NOMO-1 treated with DMSO at 0.1 percent for 48 hours (cell line): ENCODE measurements at regions not wholly inside any gene's neighbourhood (a gene's known extent, or its start where the extent isn't known, plus 50 kb on each side); places are given as distances from the start of the nearest gene placed in this dataset.
"Not testable (repeated sequence)": the region's sequence is repeated elsewhere in the genome, so short reads cannot be mapped to it uniquely, and the experiment has no call there.

Experiments used
- DNase-seq: peaks from one replicate; lab custom pipeline; 2025; ENCODE audit not compliant: unreplicated experiment; lab: John Stamatoyannopoulos, UW

- DNase-seq, result peak; percentile 86
Observed at GRCh38 chr11:47928426-47928825, 51.9 kb upstream of the PTPRJ start.

GRCh38 chr11:47924184-47924691 lies 56.1 kb upstream of the PTPRJ start:
- DNase-seq, result no peak

GRCh38 chr11:47923667-47924066 lies 56.7 kb upstream of the PTPRJ start:
- no peak for DNase-seq

- not testable (repeated sequence) for DNase-seq
Observed at GRCh38 chr11:47921080-47921555, 59.2 kb upstream of the PTPRJ start.

GRCh38 chr11:47918882-47919495 lies 61.4 kb upstream of the PTPRJ start:
- DNase-seq, result no peak

- DNase-seq, result no peak
Observed at GRCh38 chr11:47918370-47918690, 62.0 kb upstream of the PTPRJ start.

GRCh38 chr11:47917599-47918369 lies 62.6 kb upstream of the PTPRJ start:
- DNase-seq, result peak; percentile 91

GRCh38 chr11:47916361-47916841 lies 64.0 kb upstream of the PTPRJ start:
- no peak for DNase-seq

GRCh38 chr11:47915783-47916182 lies 64.6 kb upstream of the PTPRJ start:
- no peak for DNase-seq

- no peak for DNase-seq
Observed at GRCh38 chr11:47915374-47915773, 65.0 kb upstream of the PTPRJ start.

GRCh38 chr11:47914743-47915142 lies 65.6 kb upstream of the PTPRJ start:
- no peak for DNase-seq

- DNase-seq, result no peak
Observed at GRCh38 chr11:47913529-47914244, 65.5 kb upstream of the NUP160 start.

- DNase-seq, result peak; percentile 14
Observed at GRCh38 chr11:47912843-47913437, 64.8 kb upstream of the NUP160 start.

- no peak for DNase-seq
Observed at GRCh38 chr11:47911149-47911548, 63.0 kb upstream of the NUP160 start.

GRCh38 chr11:47908198-47908597 lies 60.0 kb upstream of the NUP160 start:
- DNase-seq, result peak; percentile 95

GRCh38 chr11:47907499-47907898 lies 59.3 kb upstream of the NUP160 start:
- DNase-seq, result no peak

GRCh38 chr11:47906066-47906465 lies 57.9 kb upstream of the NUP160 start:
- peak; percentile 27 for DNase-seq

GRCh38 chr11:47905358-47906059 lies 57.4 kb upstream of the NUP160 start:
- peak; percentile 86 for DNase-seq

GRCh38 chr11:47904808-47905207 lies 56.7 kb upstream of the NUP160 start:
- no peak for DNase-seq

- DNase-seq, result no peak
Observed at GRCh38 chr11:47904048-47904447, 55.9 kb upstream of the NUP160 start.

- peak; percentile 34 for DNase-seq
Observed at GRCh38 chr11:47899801-47900200, 51.7 kb upstream of the NUP160 start.
